CD14-positive monocyte (primary cell): ENCODE measurements at regions not wholly inside any gene's neighbourhood (a gene's known extent, or its start where the extent isn't known, plus 50 kb on each side); places are given as distances from the start of the nearest gene placed in this dataset.
A peak's percentile ranks its signal among the peaks of the same experiment; 100 is the strongest.

ENCODE experiments used
- DNase-seq, 3 donors: peaks; one replicate each; pipeline ENCODE4 v3.0.0-alpha.2; 2011 to 2022
- H2AFZ ChIP-seq: 2 replicates; pipeline ENCODE4 v1.6.0; 2012; ENCODE audit warnings: mild to moderate bottlenecking, low read depth, low read length, inconsistent platforms; ENCODE audit not compliant: insufficient read depth, poor library complexity, severe bottlenecking
- H3K27ac ChIP-seq, 2 donors: 1 replicate in 1 of 2; 2 replicates in 1 of 2; pipeline ENCODE4 v1.5.1; 2012 to 2013; ENCODE audit warnings: low read length in 2 of 2, control low read depth in 1 of 2, inconsistent platforms in 1 of 2, low read depth in 1 of 2, mild to moderate bottlenecking in 1 of 2
- H3K27me3 ChIP-seq, 2 donors: one replicate each; pipeline versions ENCODE4 v1.6.0 to v1.6.1; 2011 to 2013; ENCODE audit warnings: low read length in 2 of 2; ENCODE audit not compliant: control insufficient read depth in 2 of 2, insufficient read depth in 2 of 2
- H3K36me3 ChIP-seq, 2 donors: replicated peaks in 1 of 2; 1 replicate in 1 of 2; 2 replicates in 1 of 2; pipeline versions ENCODE4 v1.5.1 to v1.6.1; 2012 to 2013; ENCODE audit warnings: low read length in 2 of 2, control low read depth in 1 of 2, inconsistent platforms in 1 of 2, mild to moderate bottlenecking in 1 of 2; ENCODE audit not compliant: insufficient read depth in 2 of 2, control insufficient read depth in 1 of 2
- H3K4me1 ChIP-seq, 2 donors: 1 replicate in 1 of 2; 2 replicates in 1 of 2; pipeline versions ENCODE4 v1.5.1 to v1.6.1; 2012 to 2013; ENCODE audit warnings: low read length in 2 of 2, control low read depth in 1 of 2, inconsistent platforms in 1 of 2, mild to moderate bottlenecking in 1 of 2, moderate library complexity in 1 of 2; ENCODE audit not compliant: insufficient read depth in 2 of 2, control insufficient read depth in 1 of 2
- H3K4me2 ChIP-seq: replicated peaks from 2 replicates; pipeline ENCODE3; 2012; ENCODE audit warnings: low read length, moderate library complexity, mild to moderate bottlenecking; ENCODE audit not compliant: poor library complexity, severe bottlenecking; ENCODE audit errors: extremely low read depth
- H3K4me3 ChIP-seq, 3 experiments: fragments of 200-600 bp in 1 of 3; sonication (generic) in 1 of 3; replicated peaks in 1 of 3; 1 replicate in 2 of 3; 2 replicates in 1 of 3; pipeline ENCODE4 v1.5.1; 2011 to 2013; ENCODE audit warnings: low read length in 3 of 3, mild to moderate bottlenecking in 3 of 3, control low read depth in 2 of 3, low read depth in 2 of 3, inconsistent platforms in 1 of 3, moderate library complexity in 1 of 3
- H3K79me2 ChIP-seq: 2 replicates; pipeline ENCODE4 v1.6.0; 2012; ENCODE audit warnings: mild to moderate bottlenecking, control low read depth, inconsistent platforms, low read length, moderate library complexity; ENCODE audit not compliant: insufficient read depth
- H3K9ac ChIP-seq: 2 replicates; pipeline ENCODE4 v1.6.0; 2017; ENCODE audit warnings: low read length, mild to moderate bottlenecking; ENCODE audit not compliant: insufficient read depth, poor library complexity, severe bottlenecking
- H3K9me3 ChIP-seq, 2 donors: replicated peaks in 1 of 2; 1 replicate in 1 of 2; 2 replicates in 1 of 2; pipeline versions ENCODE4 v1.5.1 to v1.6.1; 2012 to 2013; ENCODE audit warnings: low read length in 2 of 2, control low read depth in 1 of 2; ENCODE audit not compliant: control insufficient read depth in 1 of 2, insufficient read depth in 1 of 2
- H4K20me1 ChIP-seq: 2 replicates; pipeline ENCODE4 v1.6.0; 2012; ENCODE audit warnings: mild to moderate bottlenecking, low read length, control low read depth, moderate library complexity; ENCODE audit not compliant: insufficient read depth
- H3K27ac Mint-ChIP-seq, 7 donors: one replicate each; pipeline ENCODE4 v1.8.0; 2020; ENCODE audit warnings: mild to moderate bottlenecking in 7 of 7, mixed read lengths in 7 of 7, moderate library complexity in 6 of 7, inconsistent platforms in 2 of 7
- H3K27me3 Mint-ChIP-seq, 3 donors: one replicate each; pipeline ENCODE4 v1.8.0; 2021 to 2022; ENCODE audit warnings: low read depth in 3 of 3, mild to moderate bottlenecking in 3 of 3, mixed read lengths in 3 of 3, moderate library complexity in 3 of 3, inconsistent platforms in 1 of 3
- H3K36me3 Mint-ChIP-seq, 2 donors: one replicate each; pipeline ENCODE4 v1.8.0; 2020; ENCODE audit warnings: mixed read lengths in 2 of 2, inconsistent platforms in 1 of 2, mild to moderate bottlenecking in 1 of 2
- H3K4me1 Mint-ChIP-seq: one replicate; pipeline ENCODE4 v1.8.0; 2020; ENCODE audit warnings: mild to moderate bottlenecking, mixed read lengths
- H3K4me3 Mint-ChIP-seq, 2 donors: one replicate each; pipeline ENCODE4 v1.8.0; 2020; ENCODE audit warnings: mild to moderate bottlenecking in 2 of 2, mixed read lengths in 2 of 2, moderate library complexity in 1 of 2
- H3K9me3 Mint-ChIP-seq, 7 donors: one replicate each; pipeline ENCODE4 v1.8.0; 2020 to 2022; ENCODE audit warnings: mixed read lengths in 7 of 7, mild to moderate bottlenecking in 6 of 7, moderate library complexity in 6 of 7, inconsistent platforms in 2 of 7
- CTCF ChIP-seq: fragments of 200-600 bp; IDR thresholded peaks from one replicate; pipeline ENCODE4 v1.8.0; 2022; ENCODE audit warnings: antibody characterized with exemption, mild to moderate bottlenecking
- WGBS: methylation state at CpG from one replicate; pipeline ENCODE4 v1.1.5; 2013; ENCODE audit warnings: missing lambda C conversion rate; ENCODE audit not compliant: insufficient coverage; 5-methylcytosine and 5-hydroxymethylcytosine counted together
- intact Hi-C, 2 donors: fragments of 100-400 bp; cut with micrococcal nuclease; formaldehyde crosslinking; loops; one replicate each; pipeline versions ENCODE4 v1.15.0 to v1.15.1; 2023

- Histone ChIP-seq H3K27ac (peak overlapping the region in 1 of 2 donors; percentile 60), H2AFZ (no peak overlapping the region), H3K79me2 (no peaks in the 10 kb centered on the region), H4K20me1 (no peaks in the 10 kb centered on the region), H3K4me3 (no peak overlapping the region), H3K4me2 (peak overlapping the region; percentile 6), H3K27me3 (no peaks in the 10 kb centered on the region), H3K9me3 (peaks cover 0 to 5% of the 10 kb centered on the region in 2 donors), H3K36me3 (no peaks in the 10 kb centered on the region), H3K4me1 (peaks cover 30 to 43% of the 10 kb centered on the region in 2 donors), H3K9ac (no peak overlapping the region)
- Mint-ChIP-seq H3K27me3 (peaks cover 0 to 6% (median 2%) of the 10 kb centered on the region in 3 donors), H3K36me3 (no peaks in the 10 kb centered on the region), H3K4me1 (peaks cover 35% of the 10 kb centered on the region), H3K27ac (peak overlapping the region; percentile 27 to 78 (median 43)), H3K4me3 (peak overlapping the region in 1 of 2 donors; percentile 15), H3K9me3 (peaks cover 4 to 14% (median 9%) of the 10 kb centered on the region in 7 donors)
- no peak for DNase-seq
- intact Hi-C loops, result no loop called here
- TF ChIP-seq CTCF, result no peak
Observed at GRCh38 chr10:31624611-31625010, 304.0 kb downstream of the ARHGAP12 start.

- no CpG with 5 or more reads among the region's 2 CpGs for WGBS
- Histone ChIP-seq H4K20me1 (no peaks in the 10 kb centered on the region), H3K9ac (no peak overlapping the region), H3K4me1 (peaks cover 36 to 50% of the 10 kb centered on the region in 2 donors), H3K27me3 (no peaks in the 10 kb centered on the region), H3K4me3 (no peak overlapping the region), H3K79me2 (no peaks in the 10 kb centered on the region), H3K36me3 (no peaks in the 10 kb centered on the region), H3K9me3 (peaks cover 0 to 5% of the 10 kb centered on the region in 2 donors), H3K4me2 (no peak overlapping the region), H2AFZ (no peak overlapping the region), H3K27ac (no peak overlapping the region)
- Mint-ChIP-seq H3K4me1 (peaks cover 40% of the 10 kb centered on the region), H3K36me3 (no peaks in the 10 kb centered on the region), H3K27ac (peak overlapping the region in 1 of 7 donors; percentile 67), H3K4me3 (no peak overlapping the region), H3K27me3 (peaks cover 0 to 6% (median 2%) of the 10 kb centered on the region in 3 donors), H3K9me3 (peaks cover 4 to 14% (median 9%) of the 10 kb centered on the region in 7 donors)
- TF ChIP-seq CTCF, result no peak
- intact Hi-C loops, result no loop called here
- DNase-seq, result no peak
Observed at GRCh38 chr10:31623947-31624346, 304.7 kb downstream of the ARHGAP12 start.
